ENCODE measurements at regions not wholly inside any gene's neighbourhood (a gene's known extent, or its start where the extent isn't known, plus 50 kb on each side); places are given as distances from the start of the nearest gene placed in this dataset.

DNA sequence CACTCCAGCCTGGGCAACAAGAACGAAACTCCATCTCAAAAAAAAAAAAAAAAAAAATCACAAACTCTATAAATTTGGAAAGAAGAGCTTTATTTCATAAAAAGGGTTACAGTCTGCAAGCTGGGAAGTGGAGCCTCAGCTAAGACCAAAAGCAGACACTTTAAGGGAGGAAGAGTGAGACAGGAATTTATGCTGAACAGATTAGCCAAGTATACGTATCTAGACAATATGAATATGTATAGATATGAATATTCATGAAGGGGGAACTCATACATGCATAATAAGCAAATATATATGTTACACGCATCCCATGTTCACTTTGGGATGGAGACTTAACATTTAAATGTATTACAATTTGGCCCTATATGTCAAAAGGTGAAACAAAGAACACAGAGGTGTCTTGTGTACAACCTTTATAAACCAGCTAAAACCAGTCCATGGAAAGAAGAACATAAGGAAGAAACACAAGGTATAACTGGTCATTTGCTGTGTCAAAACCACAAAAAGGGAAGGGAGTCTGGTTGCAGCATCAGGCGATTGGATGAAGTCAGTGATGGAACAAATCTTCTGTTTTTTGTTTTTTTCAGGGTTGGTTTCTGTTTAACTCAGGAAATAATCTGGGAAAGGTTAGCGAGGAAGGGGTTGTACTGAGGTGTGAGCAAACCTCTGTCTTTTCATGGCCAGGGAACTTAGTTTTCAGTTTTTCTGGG lies 130.0 kb upstream of the MAOA start:
- TF ChIP-seq, protein P1, sequence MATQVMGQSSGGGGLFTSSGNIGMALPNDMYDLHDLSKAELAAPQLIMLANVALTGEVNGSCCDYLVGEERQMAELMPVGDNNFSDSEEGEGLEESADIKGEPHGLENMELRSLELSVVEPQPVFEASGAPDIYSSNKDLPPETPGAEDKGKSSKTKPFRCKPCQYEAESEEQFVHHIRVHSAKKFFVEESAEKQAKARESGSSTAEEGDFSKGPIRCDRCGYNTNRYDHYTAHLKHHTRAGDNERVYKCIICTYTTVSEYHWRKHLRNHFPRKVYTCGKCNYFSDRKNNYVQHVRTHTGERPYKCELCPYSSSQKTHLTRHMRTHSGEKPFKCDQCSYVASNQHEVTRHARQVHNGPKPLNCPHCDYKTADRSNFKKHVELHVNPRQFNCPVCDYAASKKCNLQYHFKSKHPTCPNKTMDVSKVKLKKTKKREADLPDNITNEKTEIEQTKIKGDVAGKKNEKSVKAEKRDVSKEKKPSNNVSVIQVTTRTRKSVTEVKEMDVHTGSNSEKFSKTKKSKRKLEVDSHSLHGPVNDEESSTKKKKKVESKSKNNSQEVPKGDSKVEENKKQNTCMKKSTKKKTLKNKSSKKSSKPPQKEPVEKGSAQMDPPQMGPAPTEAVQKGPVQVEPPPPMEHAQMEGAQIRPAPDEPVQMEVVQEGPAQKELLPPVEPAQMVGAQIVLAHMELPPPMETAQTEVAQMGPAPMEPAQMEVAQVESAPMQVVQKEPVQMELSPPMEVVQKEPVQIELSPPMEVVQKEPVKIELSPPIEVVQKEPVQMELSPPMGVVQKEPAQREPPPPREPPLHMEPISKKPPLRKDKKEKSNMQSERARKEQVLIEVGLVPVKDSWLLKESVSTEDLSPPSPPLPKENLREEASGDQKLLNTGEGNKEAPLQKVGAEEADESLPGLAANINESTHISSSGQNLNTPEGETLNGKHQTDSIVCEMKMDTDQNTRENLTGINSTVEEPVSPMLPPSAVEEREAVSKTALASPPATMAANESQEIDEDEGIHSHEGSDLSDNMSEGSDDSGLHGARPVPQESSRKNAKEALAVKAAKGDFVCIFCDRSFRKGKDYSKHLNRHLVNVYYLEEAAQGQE (IDR thresholded peaks at IDR 0.05; ENCODE audit: unreplicated experiment), result no peak
- no peak for TF ChIP-seq POLR2AphosphoS5 (IDR thresholded peaks at IDR 0.05; ENCODE audit: low read depth)

Data from GM23338 (cell line).